HCT116 (cell line): ENCODE measurements at regions not wholly inside any gene's neighbourhood (a gene's known extent, or its start where the extent isn't known, plus 50 kb on each side); places are given as distances from the start of the nearest gene placed in this dataset.

Experiments
- ATAC-seq: fragments of 200-7000 bp; cut with Tn5 transposase; 2 replicates; pipeline ENCODE4 v1.9.1; 2020; ENCODE audit warnings: mild to moderate bottlenecking, moderate library complexity
- BruUV-seq: library from RNA; stranded (reverse); fragments of 400-500 nt; replicated peaks from 2 replicates; lab custom pipeline; 2021; lab: Mats Ljungman, UMichigan
- CTCF ChIA-PET: fragments of 300-600 bp; sonication (Branson Sonifier 250); formaldehyde crosslinking; loops from one replicate; lab custom pipeline; 2021; ENCODE audit warnings: antibody characterized with exemption; lab: Charles Lee
- POLR2A ChIA-PET: fragments of 300-600, 350-600 bp; sonication (Branson Sonifier 250); formaldehyde crosslinking; loops from one replicate; lab custom pipeline; 2021; ENCODE audit warnings: antibody characterized with exemption; lab: Charles Lee
- RAD21 ChIA-PET, 2 experiments: fragments of 300-600 bp; sonication (Branson Sonifier 250); formaldehyde crosslinking; loops; one replicate each; lab custom pipeline; 2023; ENCODE audit warnings: low total read pairs in 2 of 2; ENCODE audit not compliant: uncharacterized antibody in 2 of 2, unreplicated experiment in 2 of 2, low non-redundant PET in 1 of 2; lab: Charles Lee
- DNase-seq: peaks from one replicate; pipeline ENCODE4 v3.0.0-alpha.2; 2010; ENCODE audit warnings: low read depth, low spot score
- H2AFZ ChIP-seq: fragments of 200-600 bp; shearing (Covaris generic), sonication (generic); 2 replicates; pipeline ENCODE4 v1.6.1; 2017; ENCODE audit warnings: low read depth, mixed run types, mixed read lengths, antibody characterized with exemption, low read length; ENCODE audit not compliant: poor library complexity, severe bottlenecking
- H3K27ac ChIP-seq: 2 replicates; pipeline ENCODE4 v1.5.1; 2012; ENCODE audit warnings: low read depth, low read length
- H3K27me3 ChIP-seq: fragments of 200-600 bp; sonication (generic); 2 replicates; pipeline ENCODE4 v1.6.1; 2016; ENCODE audit warnings: mixed run types, low read length, mixed read lengths; ENCODE audit not compliant: insufficient read depth
- H3K36me3 ChIP-seq, 2 experiments: fragments of 200-500 bp in 1 of 2; fragments of 200-600 bp in 1 of 2; sonication (Bioruptor generic) in 1 of 2; sonication (generic) in 1 of 2; 2 replicates each; pipeline versions ENCODE4 v1.5.1 to v1.6.1; 2014 to 2016; ENCODE audit warnings: low read length in 2 of 2, inconsistent platforms in 1 of 2, mixed read lengths in 1 of 2, mixed run types in 1 of 2; ENCODE audit not compliant: insufficient read depth in 2 of 2, control insufficient read depth in 1 of 2
- H3K4me1 ChIP-seq, 2 experiments: fragments of 200-600 bp in 1 of 2; sonication (generic) in 1 of 2; 2 replicates each; pipeline versions ENCODE4 v1.5.1 to v1.6.1; 2012 to 2017; ENCODE audit warnings: low read length in 2 of 2, inconsistent platforms in 1 of 2, mild to moderate bottlenecking in 1 of 2, mixed read lengths in 1 of 2, mixed run types in 1 of 2, moderate library complexity in 1 of 2; ENCODE audit not compliant: insufficient read depth in 2 of 2, control insufficient read depth in 1 of 2
- H3K4me2 ChIP-seq: fragments of 200-600 bp; sonication (generic); 2 replicates; pipeline ENCODE4 v1.6.1; 2017; ENCODE audit warnings: mixed run types, low read length, mixed read lengths
- H3K4me3 ChIP-seq, 2 experiments: fragments of 200-600 bp in 1 of 2; sonication (generic) in 1 of 2; replicated peaks in 1 of 2; 2 replicates each; pipeline ENCODE4 v1.5.1; 2011 to 2016; ENCODE audit warnings: low read length in 2 of 2, control low read depth in 1 of 2, low read depth in 1 of 2, mild to moderate bottlenecking in 1 of 2, mixed read lengths in 1 of 2, mixed run types in 1 of 2
- H3K79me2 ChIP-seq: fragments of 200-600 bp; sonication (generic); 2 replicates; pipeline ENCODE4 v1.6.1; 2017; ENCODE audit warnings: mild to moderate bottlenecking, mixed run types, low read length, moderate library complexity, mixed read lengths; ENCODE audit not compliant: insufficient read depth
- H3K9ac ChIP-seq: fragments of 200-600 bp; sonication (generic); 2 replicates; pipeline ENCODE4 v1.6.1; 2016; ENCODE audit warnings: low read length, mixed read lengths
- H3K9me2 ChIP-seq: fragments of 200-600 bp; sonication (generic), shearing (Covaris generic); 2 replicates; pipeline ENCODE4 v1.6.1; 2017; ENCODE audit warnings: mixed run types, mild to moderate bottlenecking, moderate library complexity; ENCODE audit not compliant: insufficient read depth
- H3K9me3 ChIP-seq, 2 experiments: fragments of 200-500 bp in 1 of 2; fragments of 200-600 bp in 1 of 2; sonication (Bioruptor generic) in 1 of 2; sonication (generic) in 1 of 2; 2 replicates each; pipeline ENCODE4 v1.6.1; 2014 to 2017; ENCODE audit warnings: low read length in 2 of 2, mixed read lengths in 2 of 2, inconsistent platforms in 1 of 2, low read depth in 1 of 2, mild to moderate bottlenecking in 1 of 2, mixed run types in 1 of 2, moderate library complexity in 1 of 2; ENCODE audit not compliant: control insufficient read depth in 1 of 2, insufficient read depth in 1 of 2
- H4K20me1 ChIP-seq: fragments of 200-600 bp; sonication (generic), shearing (Covaris generic); 2 replicates; pipeline ENCODE4 v1.6.1; 2017; ENCODE audit warnings: mixed run types, mild to moderate bottlenecking, moderate library complexity; ENCODE audit not compliant: insufficient read depth
- ATF3 ChIP-seq: IDR thresholded peaks from 2 replicates; pipeline ENCODE4 v1.6.1; 2012
- CEBPB ChIP-seq: IDR thresholded peaks from 2 replicates; pipeline ENCODE4 v1.6.1; 2012; ENCODE audit warnings: low read depth
- EZH2phosphoT487 ChIP-seq: fragments of 200-600 bp; IDR thresholded peaks from 2 replicates; pipeline ENCODE4 v1.6.1; 2018; ENCODE audit warnings: antibody characterized with exemption, borderline replicate concordance
- POLR2A ChIP-seq: IDR thresholded peaks from 2 replicates; pipeline ENCODE4 v1.7.0; 2011; ENCODE audit warnings: borderline replicate concordance; ENCODE audit not compliant: insufficient read depth, insufficient read length; ENCODE audit errors: extremely low read depth
- RAD21 ChIP-seq: IDR thresholded peaks from 2 replicates; pipeline ENCODE4 v1.6.1; 2012; ENCODE audit warnings: low read depth, mild to moderate bottlenecking
- REST ChIP-seq: IDR thresholded peaks from 2 replicates; pipeline ENCODE4 v1.6.1; 2012; ENCODE audit warnings: low read depth
- SIN3A ChIP-seq: IDR thresholded peaks from 2 replicates; pipeline ENCODE4 v1.6.1; 2012; ENCODE audit warnings: low read depth
- SP1 ChIP-seq: IDR thresholded peaks from 2 replicates; pipeline ENCODE4 v1.6.1; 2012; ENCODE audit warnings: low read depth
- SRF ChIP-seq: IDR thresholded peaks from 2 replicates; pipeline ENCODE4 v1.6.1; 2012; ENCODE audit warnings: low read depth
- TCF7L2 ChIP-seq: IDR thresholded peaks from 2 replicates; pipeline ENCODE4 v1.7.0; 2011; ENCODE audit warnings: borderline replicate concordance, inconsistent platforms; ENCODE audit not compliant: insufficient read depth, insufficient read length; ENCODE audit errors: extremely low read depth
- ZBTB33 ChIP-seq: IDR thresholded peaks from 2 replicates; pipeline ENCODE4 v1.6.1; 2011; ENCODE audit warnings: mild to moderate bottlenecking, low read length, moderate library complexity; ENCODE audit not compliant: insufficient replicate concordance; ENCODE audit errors: extremely low read depth
- ZFX ChIP-seq: fragments of 450-650 bp; IDR thresholded peaks from 2 replicates; pipeline ENCODE4 v1.6.1; 2017
- ZNF274 ChIP-seq: fragments of 200-500 bp; sonication (Bioruptor generic); IDR thresholded peaks from 2 replicates; pipeline ENCODE4 v1.6.1; 2014; ENCODE audit warnings: mild to moderate bottlenecking, low read depth, low read length, inconsistent platforms
- intact Hi-C: fragments of 100-400 bp; cut with micrococcal nuclease; formaldehyde crosslinking; loops from 2 replicates; pipeline ENCODE4 v1.10.0; 2022

GRCh38 chr10:22848509-22848908 lies 79.3 kb upstream of the ARMC3 start (continued):
- TF ChIP-seq REST (no peak), POLR2A (no peak), EZH2phosphoT487 (no peak), ZNF274 (no peak), ZBTB33 (no peak), TCF7L2 (no peak)

GRCh38 chr10:22846294-22846693 lies 81.6 kb upstream of the ARMC3 start:
- no peaks in the 10 kb centered on the region for H3K27me3 ChIP-seq
- intact Hi-C loops: no loop called here
- CTCF ChIA-PET: no interaction called here
- POLR2A ChIA-PET: no interaction called here
- RAD21 ChIA-PET: no interaction called here
- peaks cover 0 to 5% of the 10 kb centered on the region in 2 experiments; a peak in 2 of 4 replicates for H3K4me1 ChIP-seq
- no peaks in the 10 kb centered on the region for H3K79me2 ChIP-seq
- no peaks in the 10 kb centered on the region for H3K9me3 ChIP-seq
- H3K27ac ChIP-seq: no peak overlapping the region
- H3K4me2 ChIP-seq: no peak overlapping the region
- H3K36me3 ChIP-seq: no peaks in the 10 kb centered on the region
- no peak for ATAC-seq
- no peak overlapping the region for H3K4me3 ChIP-seq
- no peak overlapping the region for H3K9ac ChIP-seq
- no peaks in the 10 kb centered on the region for H3K9me2 ChIP-seq
- DNase-seq: no peak
- no TSS peak for BruUV-seq
- no peaks in the 10 kb centered on the region for H4K20me1 ChIP-seq
- H2AFZ ChIP-seq: no peak overlapping the region
- TF ChIP-seq SRF (no peak), CEBPB (no peak), RAD21 (no peak), EZH2phosphoT487 (no peak), ZBTB33 (no peak), SIN3A (no peak), ATF3 (no peak), SP1 (no peak), ZFX (no peak), REST (no peak), POLR2A (no peak)
